Amniotic epithelial cell (primary cell): ENCODE measurements at regions not wholly inside any gene's neighbourhood (a gene's known extent, or its start where the extent isn't known, plus 50 kb on each side); places are given as distances from the start of the nearest gene placed in this dataset.
A peak's percentile ranks its signal among the peaks of the same experiment; 100 is the strongest.

Experiments used
- DNase-seq: peaks from one replicate; pipeline ENCODE4 v3.0.0-alpha.2; 2010; ENCODE audit warnings: low read depth

GRCh38 chr10:44822349-44822748 lies 88.8 kb upstream of the TMEM72 start:
- no peak for DNase-seq

GRCh38 chr10:44822966-44823365 lies 88.2 kb upstream of the TMEM72 start:
- DNase-seq = no peak

GRCh38 chr10:44824607-44825006 lies 86.5 kb upstream of the TMEM72 start:
- no peak for DNase-seq

GRCh38 chr10:44827431-44828006 lies 83.6 kb upstream of the TMEM72 start:
- DNase-seq = no peak

- DNase-seq = no peak
These were observed 82.5 kb upstream of the TMEM72 start for GRCh38 chr10:44828508-44829142.

- DNase-seq = no peak
These were observed 81.7 kb upstream of the TMEM72 start for GRCh38 chr10:44829426-44829825.

GRCh38 chr10:44830022-44830421 lies 81.1 kb upstream of the TMEM72 start:
- DNase-seq = no peak

GRCh38 chr10:44831581-44831980 lies 79.6 kb upstream of the TMEM72 start:
- DNase-seq = no peak

GRCh38 chr10:44832595-44833390 lies 78.3 kb upstream of the TMEM72 start:
- DNase-seq = no peak

- DNase-seq = no peak
These were observed 77.0 kb upstream of the TMEM72 start for GRCh38 chr10:44834131-44834530.

- DNase-seq = no peak
These were observed 75.8 kb upstream of the TMEM72 start for GRCh38 chr10:44835300-44835699.

GRCh38 chr10:44843484-44843883 lies 67.7 kb upstream of the TMEM72 start:
- DNase-seq = no peak

GRCh38 chr10:44845361-44846175 lies 65.6 kb upstream of the TMEM72 start:
- DNase-seq = no peak

- DNase-seq = no peak
These were observed 64.0 kb upstream of the TMEM72 start for GRCh38 chr10:44847110-44847509.

GRCh38 chr10:44848211-44848610 lies 62.9 kb upstream of the TMEM72 start:
- DNase-seq = no peak

- no peak for DNase-seq
These were observed 61.2 kb upstream of the TMEM72 start for GRCh38 chr10:44849936-44850335.

- DNase-seq = no peak
These were observed 60.7 kb upstream of the TMEM72 start for GRCh38 chr10:44850356-44850934.

GRCh38 chr10:44851413-44851812 lies 59.7 kb upstream of the TMEM72 start:
- no peak for DNase-seq

- no peak for DNase-seq
These were observed 59.3 kb upstream of the TMEM72 start for GRCh38 chr10:44851881-44852280.

- peak; percentile 15 for DNase-seq
These were observed 57.9 kb upstream of the TMEM72 start for GRCh38 chr10:44853148-44853734.

GRCh38 chr10:44853796-44854195 lies 57.3 kb upstream of the TMEM72 start:
- DNase-seq = no peak
